Dermis blood vessel endothelial cell (primary cell): ENCODE measurements at regions not wholly inside any gene's neighbourhood (a gene's known extent, or its start where the extent isn't known, plus 50 kb on each side); places are given as distances from the start of the nearest gene placed in this dataset.
"Not testable (repeated sequence)": the region's sequence is repeated elsewhere in the genome, so short reads cannot be mapped to it uniquely, and the experiment has no call there.

Source experiments
- DNase-seq: peaks from one replicate; pipeline ENCODE4 v3.0.0; 2010

DNA sequence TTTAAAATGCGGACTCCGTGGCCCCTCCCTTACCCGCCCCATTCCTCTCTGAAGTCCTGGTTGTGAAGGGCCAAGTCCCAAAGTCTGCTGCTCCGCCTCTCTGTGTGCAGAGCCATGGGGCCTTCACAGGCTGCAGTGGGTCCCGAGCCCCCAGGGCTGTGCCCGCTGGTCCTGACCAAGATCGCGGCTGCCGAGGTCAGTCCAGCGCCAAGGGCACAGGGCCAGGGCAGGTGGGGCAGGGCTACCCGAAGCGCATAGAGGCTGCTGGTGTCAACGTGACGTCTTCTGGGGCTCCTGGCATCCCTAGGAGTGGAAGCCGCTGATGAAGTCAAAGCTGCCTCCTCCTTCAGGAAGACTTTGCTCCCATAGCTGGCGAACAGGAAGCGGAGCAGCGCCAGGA is 858.8 kb downstream of the TUBA3C start:
- DNase-seq = not testable (repeated sequence)

DNA sequence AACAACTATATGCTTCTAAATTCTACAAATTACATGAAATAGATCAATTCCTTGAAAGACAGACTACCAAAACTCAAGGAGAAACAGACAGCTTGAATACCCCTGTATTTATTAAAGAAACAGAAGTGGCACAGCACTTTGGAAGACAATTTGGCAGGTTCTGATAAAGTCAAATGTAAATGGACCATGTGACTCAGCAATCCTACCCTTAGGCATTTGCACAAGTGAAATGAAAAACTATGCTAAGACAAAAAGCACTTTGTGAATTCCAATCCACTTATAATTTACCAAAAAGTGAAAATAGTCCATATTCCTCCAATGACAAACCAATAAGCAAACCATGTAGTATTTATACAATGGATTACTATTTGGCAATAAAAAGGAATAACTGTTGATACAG is 862.0 kb downstream of the TUBA3C start:
- DNase-seq = not testable (repeated sequence)

DNA sequence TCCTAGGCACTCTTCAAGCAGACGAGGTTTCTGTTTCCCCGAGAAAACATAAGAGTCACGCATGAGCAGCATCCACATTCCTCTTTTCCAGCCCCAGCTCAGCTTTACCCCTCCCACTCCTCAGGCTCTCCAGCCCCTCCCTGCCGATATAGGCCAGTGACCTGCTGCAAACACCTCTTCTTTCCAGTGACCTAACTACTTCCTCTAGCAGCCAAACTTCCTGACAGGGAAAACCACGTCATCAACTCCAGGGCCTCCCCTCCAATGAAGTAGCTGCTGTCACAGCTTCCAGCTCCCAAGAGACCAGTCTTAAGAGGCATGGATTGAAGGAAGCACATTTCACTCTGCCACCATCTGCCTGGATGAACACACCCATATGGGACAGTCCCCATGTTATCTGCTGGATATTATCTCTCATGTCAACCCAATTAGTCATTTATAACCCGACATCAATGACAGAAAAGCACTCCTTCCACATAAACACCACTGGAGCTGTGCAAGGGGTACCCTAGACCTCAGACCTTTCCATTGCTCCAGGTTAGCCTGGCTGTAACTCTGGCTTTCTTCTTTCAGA is 878.3 kb downstream of the TUBA3C start:
- not testable (repeated sequence) for DNase-seq

DNA sequence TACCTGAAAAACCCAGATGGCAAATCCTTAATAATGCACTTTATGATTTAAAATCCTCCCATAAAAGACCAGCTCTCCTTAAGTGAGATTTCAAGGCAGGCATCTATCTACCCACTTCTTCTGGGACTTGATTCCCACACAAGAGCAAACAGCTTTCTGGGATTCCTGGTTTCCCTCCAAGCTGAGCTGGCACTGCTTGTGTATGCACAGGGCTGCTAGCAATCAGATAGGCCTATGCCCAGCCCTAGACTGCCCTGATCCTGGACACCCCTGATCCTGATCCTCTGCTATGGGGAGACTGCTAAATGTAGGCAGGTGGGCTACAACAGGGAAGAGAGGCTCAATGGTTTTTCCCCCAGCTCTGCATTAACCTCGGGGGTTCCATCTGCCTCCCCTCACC is 880.7 kb downstream of the TUBA3C start:
- DNase-seq = not testable (repeated sequence)

DNA sequence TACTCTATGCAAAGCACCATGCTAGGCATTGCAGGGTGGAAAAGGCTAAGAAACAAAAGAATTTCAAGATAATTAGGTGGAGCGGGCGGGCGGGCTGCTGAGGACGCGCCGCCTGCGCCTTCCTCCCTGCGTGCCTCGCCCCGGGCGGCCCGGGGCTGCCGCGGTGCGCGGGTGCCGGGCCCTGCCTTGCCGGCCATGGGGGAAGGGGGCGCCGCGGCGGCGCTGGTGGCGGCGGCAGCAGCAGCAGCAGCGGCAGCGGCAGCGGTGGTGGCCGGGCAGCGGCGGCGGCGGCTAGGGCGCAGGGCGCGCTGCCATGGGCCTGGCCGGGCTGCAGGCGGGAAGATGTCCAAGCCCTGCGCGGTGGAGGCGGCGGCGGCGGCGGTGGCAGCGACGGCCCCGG is 884.3 kb downstream of the TUBA3C start:
- not testable (repeated sequence) for DNase-seq

DNA sequence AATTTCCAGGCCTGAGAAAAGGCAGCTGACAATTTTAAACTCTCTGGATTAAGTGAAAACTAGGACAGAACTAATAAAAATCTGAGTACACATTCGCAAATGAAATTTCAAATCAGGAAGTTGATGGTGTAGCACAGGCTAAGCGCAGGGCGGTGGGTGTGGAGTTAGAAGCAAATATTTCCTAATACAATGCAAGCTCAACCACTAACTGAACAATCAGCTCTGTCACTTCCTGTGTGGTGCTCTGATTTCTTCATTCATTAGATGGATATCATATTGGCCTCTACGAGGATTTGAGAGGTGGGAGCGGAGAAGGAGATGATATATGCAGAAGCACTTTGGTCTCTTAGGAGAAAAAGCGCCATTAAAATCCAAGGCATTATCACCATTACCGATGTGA is 885.0 kb downstream of the TUBA3C start:
- not testable (repeated sequence) for DNase-seq

DNA sequence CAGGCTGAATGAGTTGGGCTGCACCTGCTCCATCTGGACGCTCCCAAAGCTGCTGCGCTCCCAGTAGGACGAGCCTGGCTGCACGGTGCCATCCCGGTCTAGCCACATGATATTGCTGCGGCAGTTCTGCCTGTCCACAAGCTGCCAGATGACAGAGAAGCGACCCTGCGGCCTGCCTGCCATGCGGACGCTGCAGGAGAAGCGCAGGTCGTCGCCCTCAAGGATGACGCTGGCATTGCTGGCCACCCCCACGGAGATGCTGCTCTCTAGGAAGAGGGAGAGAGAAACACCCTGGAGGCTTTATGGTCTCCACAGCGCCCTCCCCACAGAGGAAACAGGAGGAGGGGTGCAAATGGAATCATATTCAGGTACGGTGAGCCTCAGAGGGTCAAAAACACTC is 887.3 kb downstream of the TUBA3C start:
- DNase-seq = not testable (repeated sequence)

DNA sequence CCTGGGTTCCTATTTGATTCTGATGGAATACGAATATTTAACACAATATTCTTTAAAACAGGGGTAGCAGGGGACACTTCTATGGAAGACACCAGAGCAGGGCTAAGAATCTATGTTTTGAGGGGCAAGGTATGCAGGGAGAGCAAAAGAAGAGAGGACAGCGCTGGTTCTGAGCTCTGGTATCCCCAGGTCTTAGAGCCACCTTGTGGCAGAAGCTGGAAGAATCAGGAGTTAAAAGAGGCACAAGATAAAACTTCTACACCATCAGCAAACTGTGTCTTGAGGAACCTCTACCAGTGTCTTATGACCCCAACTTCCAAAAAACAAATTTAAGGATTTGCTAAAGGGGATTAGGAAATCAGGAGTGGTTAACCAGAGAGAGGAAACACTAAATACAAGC is 894.8 kb downstream of the TUBA3C start:
- not testable (repeated sequence) for DNase-seq

DNA sequence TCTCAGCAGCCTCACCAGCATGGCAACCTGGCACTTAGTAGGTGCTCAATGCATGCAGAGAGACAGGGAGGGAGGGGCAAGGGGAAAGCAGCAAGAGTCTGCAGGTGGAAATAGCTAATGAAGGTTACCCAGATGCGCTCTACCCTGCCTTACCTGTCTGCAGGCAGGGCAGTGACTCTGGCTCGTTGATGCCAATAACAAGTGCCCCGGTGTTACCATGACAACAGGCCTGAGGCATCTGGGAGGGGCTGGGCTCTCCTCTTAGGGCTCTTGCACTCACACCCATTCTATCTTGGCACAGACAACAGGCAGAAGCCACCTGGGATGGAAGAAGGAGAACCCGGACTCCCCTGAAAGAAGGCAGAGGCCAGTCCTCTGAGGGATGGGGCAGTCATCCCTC is 896.0 kb downstream of the TUBA3C start:
- not testable (repeated sequence) for DNase-seq

DNA sequence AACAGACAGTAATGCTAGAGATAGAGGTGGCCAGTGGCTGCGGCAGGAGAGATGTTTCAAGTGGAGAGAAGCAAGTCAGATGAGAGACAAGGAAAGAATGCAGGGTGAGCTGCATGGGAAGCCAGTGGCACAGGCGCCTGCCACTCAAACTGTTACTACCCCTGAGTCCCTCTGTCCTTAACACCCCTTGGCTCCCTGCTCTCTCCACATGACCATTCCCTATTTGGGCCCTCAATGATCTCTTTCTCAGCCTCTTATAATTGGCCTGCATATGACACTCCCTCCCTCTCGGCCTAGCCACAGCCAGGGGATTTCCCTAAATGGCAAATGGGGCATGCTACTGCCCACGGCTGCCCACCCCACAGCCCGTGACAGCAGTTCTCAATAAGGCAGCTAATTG is 897.6 kb downstream of the TUBA3C start:
- not testable (repeated sequence) for DNase-seq

DNA sequence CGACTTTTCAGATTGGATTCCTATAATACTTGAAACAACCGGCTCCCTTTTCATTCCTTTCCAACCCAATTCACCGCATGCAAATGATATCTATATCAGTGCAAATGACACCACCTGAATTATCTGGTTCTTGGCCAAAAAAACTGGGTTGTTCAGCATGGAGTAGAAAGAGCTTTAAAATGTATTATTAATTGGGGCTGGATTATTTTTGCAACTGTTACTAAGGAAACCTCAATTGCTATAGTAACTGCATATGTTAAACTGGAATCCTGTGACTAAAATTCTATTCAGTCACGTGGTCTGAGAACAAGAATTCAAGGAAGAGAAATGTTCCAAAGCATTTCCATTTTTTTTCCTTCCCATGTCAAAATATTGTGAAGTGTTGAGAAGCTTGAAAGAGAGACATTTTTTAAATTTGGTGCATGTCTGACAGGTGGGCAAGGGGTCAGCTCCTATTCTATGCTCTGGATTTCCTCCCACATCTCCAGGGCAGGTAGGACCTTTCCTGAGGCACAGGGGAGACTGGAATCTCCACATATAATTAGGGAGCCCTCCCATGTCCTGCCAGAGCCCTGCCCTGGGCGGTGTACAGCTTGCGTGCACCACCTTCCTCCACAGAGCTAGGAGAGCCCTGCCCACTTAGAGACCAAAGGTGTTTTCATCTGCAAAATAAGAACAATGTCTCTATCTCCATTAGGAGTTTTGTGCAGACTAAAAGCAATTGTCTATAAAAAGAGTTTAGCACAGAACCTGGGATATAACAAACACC is 899.6 kb downstream of the TUBA3C start:
- DNase-seq = not testable (repeated sequence)

DNA sequence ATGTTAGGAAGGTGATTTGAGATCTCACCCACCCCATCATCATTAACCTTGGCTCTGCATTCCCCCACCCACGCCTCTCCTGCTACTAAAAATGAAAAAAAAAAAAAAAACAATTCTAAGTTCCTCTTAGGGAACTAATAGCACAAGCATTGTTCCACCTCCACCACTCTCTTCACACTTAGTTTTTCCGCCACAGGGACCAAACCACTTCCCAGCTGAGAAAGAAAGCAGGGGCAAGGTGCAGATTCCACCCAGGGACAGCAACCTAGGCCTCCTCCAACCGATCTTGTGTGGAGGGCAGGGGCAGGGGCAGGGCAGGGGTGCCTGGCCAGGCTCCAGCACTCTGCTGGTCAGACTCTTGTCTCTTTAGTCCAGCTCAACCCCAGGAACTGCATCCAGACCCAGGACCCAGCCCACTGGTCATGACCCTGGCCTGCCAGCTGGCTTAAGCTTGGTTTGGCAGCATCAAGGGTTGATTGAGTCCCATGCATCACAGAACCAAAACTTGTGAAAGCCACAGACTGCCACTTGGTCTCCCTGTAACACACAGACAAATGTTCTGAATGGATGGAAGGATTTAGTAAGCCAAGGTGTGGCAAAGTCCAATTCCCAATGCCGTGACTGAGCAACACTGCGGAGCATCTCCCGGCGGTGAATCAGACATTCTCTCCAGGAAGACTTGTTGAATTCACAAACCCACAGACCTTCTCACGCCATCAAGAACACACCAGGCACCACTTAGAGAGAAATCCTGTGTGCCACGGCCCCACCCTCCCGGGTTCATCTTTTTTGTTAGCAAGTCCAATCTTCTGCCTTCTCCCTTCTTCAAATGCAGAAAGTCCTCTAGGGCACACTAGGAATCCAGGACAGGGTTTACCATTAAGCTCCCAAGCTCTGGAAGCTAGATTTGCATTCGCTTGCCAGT is 900.5 kb downstream of the TUBA3C start:
- DNase-seq = not testable (repeated sequence)

DNA sequence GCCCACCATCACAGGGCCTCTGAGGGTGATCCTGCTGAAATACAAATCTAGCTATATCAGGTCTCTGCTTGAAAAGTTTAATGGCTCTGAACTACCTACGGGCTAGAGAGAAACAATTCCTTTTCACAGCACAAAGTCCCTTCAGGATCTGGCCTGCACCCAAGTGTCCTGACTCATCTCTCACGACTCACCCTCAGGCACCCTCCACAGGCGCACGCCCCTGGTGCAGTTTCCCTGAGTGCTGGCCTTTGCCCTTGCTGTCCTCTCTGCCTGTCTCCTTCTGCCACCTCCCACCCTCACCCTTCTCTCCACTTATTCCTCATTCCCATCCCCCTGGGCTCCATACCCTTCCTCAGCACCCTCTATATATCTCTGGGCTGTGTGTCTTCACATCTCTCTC is 901.7 kb downstream of the TUBA3C start:
- DNase-seq = not testable (repeated sequence)

DNA sequence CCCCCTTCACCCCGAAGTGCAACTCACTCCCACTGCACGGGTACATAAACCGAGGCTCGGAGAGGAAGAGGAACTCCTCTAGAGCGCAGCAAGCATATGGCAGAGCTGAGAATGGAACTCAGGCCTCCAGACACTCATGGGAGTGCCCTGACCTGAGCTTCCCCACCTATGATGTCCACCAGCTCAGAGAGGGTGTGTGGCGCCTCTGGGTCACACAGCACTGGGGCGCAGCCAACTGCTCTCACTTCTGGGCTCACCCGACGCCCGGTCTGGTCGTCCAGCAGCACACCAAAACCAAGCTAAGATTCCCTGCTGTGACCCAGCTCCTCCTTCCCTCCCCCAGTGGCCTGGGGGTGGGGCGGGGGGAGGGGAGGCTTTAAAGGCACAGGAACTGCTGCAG is 904.3 kb downstream of the TUBA3C start:
- DNase-seq = not testable (repeated sequence)

DNA sequence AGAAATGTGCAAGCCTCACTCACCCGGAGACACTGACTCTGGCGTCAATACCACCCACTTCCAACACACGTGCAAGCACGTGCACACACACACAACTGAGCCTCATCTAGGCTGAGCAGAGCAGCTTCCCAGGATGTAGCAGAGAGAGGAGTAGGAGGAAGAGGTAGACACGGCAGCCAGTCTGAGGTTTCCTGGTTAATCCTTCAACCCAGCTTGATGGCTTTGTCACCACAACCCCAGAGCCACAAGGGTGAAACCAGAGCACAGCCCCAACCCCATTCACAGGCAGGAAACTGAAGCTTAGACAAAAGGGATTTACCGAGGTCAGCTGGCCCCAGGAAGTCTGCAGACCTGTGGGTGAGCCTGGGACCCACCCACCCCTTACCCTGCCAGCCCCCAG is 905.3 kb downstream of the TUBA3C start:
- not testable (repeated sequence) for DNase-seq

DNA sequence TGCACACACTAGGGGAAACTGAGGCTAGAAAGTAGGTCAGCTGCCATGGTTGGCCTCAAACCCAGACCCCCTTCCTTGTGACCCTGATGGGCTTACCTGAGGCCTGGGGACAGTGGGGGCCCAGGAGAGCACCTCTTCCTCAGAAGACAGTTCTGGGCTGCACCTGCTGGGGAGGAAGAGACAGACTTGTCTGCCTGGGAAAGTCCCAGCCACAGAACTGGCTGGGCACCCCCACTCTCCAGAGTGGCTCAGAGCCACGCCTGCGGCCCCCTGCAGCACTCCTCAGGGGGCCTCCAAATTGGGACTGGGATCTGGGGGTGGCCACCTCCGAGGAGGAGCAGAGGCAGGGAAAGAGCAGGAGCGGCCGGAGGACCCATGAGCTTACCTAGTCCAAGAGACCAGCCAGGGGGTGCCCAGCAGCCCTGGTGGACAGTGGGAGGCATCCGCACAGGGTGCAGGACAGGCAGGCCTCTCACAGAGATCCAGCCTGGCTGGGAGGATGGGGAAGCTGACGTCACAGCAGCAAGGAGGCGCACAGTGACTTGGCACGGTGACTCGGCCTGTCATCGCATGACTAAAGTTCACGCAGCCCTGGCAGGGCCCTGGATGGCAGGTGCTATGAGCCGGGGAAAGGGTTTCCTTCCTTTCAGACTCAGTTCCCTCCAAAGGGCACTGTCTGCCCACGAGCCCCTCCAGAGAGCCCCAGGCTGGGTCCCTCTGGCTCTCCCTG is 907.7 kb downstream of the TUBA3C start:
- not testable (repeated sequence) for DNase-seq

DNA sequence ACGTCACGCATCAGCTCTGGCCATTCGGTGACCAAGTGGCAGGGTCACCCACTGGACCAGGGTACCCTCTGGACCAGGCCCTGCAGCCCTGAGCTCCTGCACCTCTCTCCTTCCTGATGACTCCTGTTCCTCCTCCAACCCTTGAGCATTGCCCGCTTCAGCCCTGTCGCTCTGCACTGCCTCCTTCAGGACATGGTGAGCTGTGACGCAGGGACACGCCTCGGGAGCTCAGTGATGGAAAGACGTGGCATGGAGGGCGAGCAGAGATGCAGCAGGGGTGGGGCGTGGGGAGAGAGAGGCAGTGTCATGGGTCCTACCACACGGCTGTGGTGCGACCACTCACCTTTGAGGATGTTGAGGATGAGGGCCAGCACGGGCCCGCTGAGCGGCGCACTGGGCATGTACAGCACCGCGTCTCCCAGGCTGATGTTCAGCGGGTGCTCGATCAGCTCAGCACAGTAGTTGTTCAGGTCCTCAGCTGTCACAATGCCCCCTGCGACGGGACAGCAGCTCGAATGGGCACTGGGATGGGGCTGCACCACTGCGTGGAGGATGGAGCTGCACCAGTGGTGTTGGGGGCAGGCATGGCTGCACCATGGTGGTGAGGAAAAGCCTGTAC is 922.7 kb downstream of the TUBA3C start:
- not testable (repeated sequence) for DNase-seq

DNA sequence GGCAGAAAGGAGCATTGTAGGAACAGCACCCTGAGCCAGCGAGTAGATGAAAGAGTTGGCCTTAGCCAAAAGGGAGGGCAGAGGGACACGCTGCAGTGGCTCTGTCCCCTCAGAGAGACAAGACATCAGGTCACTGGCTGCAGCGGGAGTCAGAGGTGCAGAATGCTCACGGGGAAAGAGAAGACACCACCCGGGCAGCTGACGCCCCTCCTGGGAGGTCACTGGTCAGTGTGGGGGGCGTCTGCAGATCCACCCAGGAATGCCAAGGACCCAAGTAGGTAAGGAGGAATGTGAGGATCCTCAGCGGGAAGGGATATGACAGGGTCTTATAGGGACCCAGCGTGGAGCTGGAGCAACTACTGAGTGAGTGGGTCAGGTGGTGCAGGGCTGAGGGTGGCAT is 923.9 kb downstream of the TUBA3C start:
- not testable (repeated sequence) for DNase-seq

DNA sequence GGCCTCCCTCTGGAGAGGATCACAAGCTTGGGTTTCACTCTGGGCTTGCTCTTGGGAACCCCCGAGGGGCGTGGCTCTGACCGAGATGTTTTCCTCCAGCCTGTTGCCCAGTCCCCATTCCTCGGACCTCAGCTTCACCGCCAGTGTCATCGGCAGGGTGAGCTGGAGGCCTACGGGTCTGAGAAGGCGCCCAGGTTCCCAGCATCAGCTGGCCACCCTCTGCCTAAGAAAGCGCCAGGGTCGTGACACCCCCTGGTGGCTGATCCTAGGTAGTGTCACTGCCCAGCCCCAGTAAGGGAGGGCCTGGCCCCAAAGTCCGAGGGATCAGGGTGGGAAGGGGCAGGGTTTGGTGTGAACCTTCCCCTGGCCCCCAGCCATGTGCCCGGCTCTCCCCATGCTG is 928.8 kb downstream of the TUBA3C start:
- not testable (repeated sequence) for DNase-seq

DNA sequence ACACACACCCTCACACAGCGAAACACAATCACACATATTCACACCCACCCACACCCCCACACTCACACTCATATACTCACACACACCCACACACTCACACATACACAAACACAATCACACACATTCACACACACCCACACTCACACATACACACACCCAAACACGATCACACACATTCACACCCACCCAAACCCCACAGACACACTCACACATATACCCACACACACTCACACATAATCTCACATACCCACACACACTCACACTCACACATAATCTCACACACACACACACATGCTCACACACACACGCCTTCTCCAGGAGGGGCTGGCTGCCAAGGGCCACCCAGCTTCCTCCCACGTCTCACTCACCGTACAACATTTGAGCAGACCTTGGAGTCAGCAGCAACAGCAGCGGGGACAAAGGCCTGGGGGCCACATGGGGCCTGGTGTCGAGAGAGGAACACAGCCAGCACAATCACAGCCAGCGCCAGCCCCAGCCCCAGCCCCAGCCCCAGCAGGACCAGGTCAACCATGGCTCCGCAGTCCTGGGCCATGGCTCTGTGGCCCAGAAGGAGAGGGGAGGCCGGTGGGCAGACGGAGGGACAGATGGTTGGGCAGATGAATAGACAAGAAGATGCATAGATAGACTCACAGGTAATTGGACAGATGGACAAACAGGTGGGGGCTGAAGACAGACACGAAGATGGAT is 932.9 kb downstream of the TUBA3C start:
- DNase-seq = not testable (repeated sequence)

DNA sequence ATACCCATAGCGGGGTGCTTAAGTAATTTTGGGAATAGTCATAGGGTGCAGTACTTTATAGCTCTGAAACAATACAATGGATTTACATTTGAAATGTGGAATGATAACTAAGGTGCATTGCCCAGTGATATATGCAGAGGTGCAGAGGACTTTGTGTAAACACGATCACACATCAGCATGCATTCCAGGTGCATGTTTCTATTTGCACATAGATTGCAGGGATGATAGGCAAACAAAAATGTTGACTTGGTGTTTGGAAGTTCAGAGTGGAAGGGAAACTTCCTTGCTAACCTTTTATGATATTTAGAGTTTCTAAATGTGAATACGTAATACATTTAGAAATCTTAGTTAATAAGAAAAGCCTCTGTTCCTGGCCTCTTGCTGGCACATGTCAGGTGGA is 941.5 kb downstream of the TUBA3C start:
- DNase-seq = not testable (repeated sequence)
